22Rv1 (cell line): ENCODE measurements at regions not wholly inside any gene's neighbourhood (a gene's known extent, or its start where the extent isn't known, plus 50 kb on each side); places are given as distances from the start of the nearest gene placed in this dataset.

Source experiments
- CTCF ChIP-seq: fragments of 450-650 bp; IDR thresholded peaks from 2 replicates; pipeline ENCODE4 v1.5.1; 2017; ENCODE audit warnings: mild to moderate bottlenecking
- ZFX ChIP-seq: fragments of 450-650 bp; IDR thresholded peaks from 2 replicates; pipeline ENCODE4 v1.6.1; 2017; ENCODE audit warnings: antibody characterized with exemption, borderline replicate concordance

- TF ChIP-seq CTCF = no peak
- TF ChIP-seq ZFX = no peak
Measured at GRCh38 chr20:19048995-19049501, 163.4 kb upstream of the SLC24A3 start.
